8988T (cell line): ENCODE measurements at regions not wholly inside any gene's neighbourhood (a gene's known extent, or its start where the extent isn't known, plus 50 kb on each side); places are given as distances from the start of the nearest gene placed in this dataset.
"Not testable (repeated sequence)": the region's sequence is repeated elsewhere in the genome, so short reads cannot be mapped to it uniquely, and the experiment has no call there.

ENCODE experiments used
- DNase-seq: peaks from one replicate; pipeline ENCODE4 v3.0.0; 2011

- DNase-seq = no peak
Measured at GRCh38 chr6:168871642-168872315, 381.9 kb downstream of the THBS2 start.

- DNase-seq = no peak
Measured at GRCh38 chr6:168870982-168871381, 382.7 kb downstream of the THBS2 start.

GRCh38 chr6:168867247-168868102 is 386.2 kb downstream of the THBS2 start:
- no peak for DNase-seq

GRCh38 chr6:168866534-168866933 is 387.1 kb downstream of the THBS2 start:
- no peak for DNase-seq

GRCh38 chr6:168865522-168865921 is 388.1 kb downstream of the THBS2 start:
- no peak for DNase-seq

GRCh38 chr6:168864541-168865460 is 388.8 kb downstream of the THBS2 start:
- no peak for DNase-seq

GRCh38 chr6:168863467-168863866 is 390.2 kb downstream of the THBS2 start:
- no peak for DNase-seq

- no peak for DNase-seq
Measured at GRCh38 chr6:168862346-168862980, 391.2 kb downstream of the THBS2 start.

- DNase-seq = no peak
Measured at GRCh38 chr6:168860987-168861386, 392.7 kb downstream of the THBS2 start.

- no peak for DNase-seq
Measured at GRCh38 chr6:168860341-168860740, 393.3 kb downstream of the THBS2 start.

- DNase-seq = no peak
Measured at GRCh38 chr6:168858926-168859325, 394.7 kb downstream of the THBS2 start.

- no peak for DNase-seq
Measured at GRCh38 chr6:168856914-168857313, 396.7 kb downstream of the THBS2 start.

GRCh38 chr6:168852376-168852884 is 401.2 kb downstream of the THBS2 start:
- no peak for DNase-seq

- DNase-seq = no peak
Measured at GRCh38 chr6:168851460-168852375, 401.9 kb downstream of the THBS2 start.

- DNase-seq = not testable (repeated sequence)
Measured at GRCh38 chr6:168850027-168850736, 403.5 kb downstream of the THBS2 start.

GRCh38 chr6:168849459-168849858 is 404.2 kb downstream of the THBS2 start:
- DNase-seq = no peak

- no peak for DNase-seq
Measured at GRCh38 chr6:168848797-168849196, 404.8 kb downstream of the THBS2 start.

- DNase-seq = no peak
Measured at GRCh38 chr6:168844821-168845609, 404.0 kb downstream of the SMOC2 start.

- not testable (repeated sequence) for DNase-seq
Measured at GRCh38 chr6:168842632-168843212, 401.7 kb downstream of the SMOC2 start.
